ENCODE measurements at regions not wholly inside any gene's neighbourhood (a gene's known extent, or its start where the extent isn't known, plus 50 kb on each side); places are given as distances from the start of the nearest gene placed in this dataset.

DNA sequence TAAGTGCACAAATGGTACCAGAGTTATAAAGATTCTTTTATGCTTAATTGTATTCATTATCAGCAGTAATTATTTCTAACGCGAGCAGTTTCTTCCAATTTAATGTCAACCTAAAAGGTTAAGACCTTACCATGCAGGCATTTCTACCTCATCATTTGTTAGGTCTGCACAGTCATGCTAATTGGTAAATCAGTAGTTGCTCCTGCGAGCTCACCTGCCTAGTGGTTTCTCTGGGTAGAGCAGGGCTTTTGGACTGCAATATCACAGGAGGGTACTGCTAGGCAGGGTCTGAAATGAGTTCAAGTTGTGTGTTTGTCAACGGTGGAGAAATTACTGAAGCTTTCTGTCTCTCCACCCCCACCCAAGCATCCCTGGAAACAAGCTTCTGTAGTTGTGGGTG lies 558.5 kb upstream of the MGMT start:
- DNase-seq (ENCODE audit: low read depth in 2 of 2) = no peak
- TF ChIP-seq, protein P1, sequence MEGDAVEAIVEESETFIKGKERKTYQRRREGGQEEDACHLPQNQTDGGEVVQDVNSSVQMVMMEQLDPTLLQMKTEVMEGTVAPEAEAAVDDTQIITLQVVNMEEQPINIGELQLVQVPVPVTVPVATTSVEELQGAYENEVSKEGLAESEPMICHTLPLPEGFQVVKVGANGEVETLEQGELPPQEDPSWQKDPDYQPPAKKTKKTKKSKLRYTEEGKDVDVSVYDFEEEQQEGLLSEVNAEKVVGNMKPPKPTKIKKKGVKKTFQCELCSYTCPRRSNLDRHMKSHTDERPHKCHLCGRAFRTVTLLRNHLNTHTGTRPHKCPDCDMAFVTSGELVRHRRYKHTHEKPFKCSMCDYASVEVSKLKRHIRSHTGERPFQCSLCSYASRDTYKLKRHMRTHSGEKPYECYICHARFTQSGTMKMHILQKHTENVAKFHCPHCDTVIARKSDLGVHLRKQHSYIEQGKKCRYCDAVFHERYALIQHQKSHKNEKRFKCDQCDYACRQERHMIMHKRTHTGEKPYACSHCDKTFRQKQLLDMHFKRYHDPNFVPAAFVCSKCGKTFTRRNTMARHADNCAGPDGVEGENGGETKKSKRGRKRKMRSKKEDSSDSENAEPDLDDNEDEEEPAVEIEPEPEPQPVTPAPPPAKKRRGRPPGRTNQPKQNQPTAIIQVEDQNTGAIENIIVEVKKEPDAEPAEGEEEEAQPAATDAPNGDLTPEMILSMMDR (IDR thresholded peaks at IDR 0.05; ENCODE audit: low read depth, low read length) = no peak
- H3K4me3 ChIP-seq (replicated peaks in 1 of 2; ENCODE audit: low read depth in 2 of 2, low read length in 2 of 2) = no peak overlapping the region

DNA sequence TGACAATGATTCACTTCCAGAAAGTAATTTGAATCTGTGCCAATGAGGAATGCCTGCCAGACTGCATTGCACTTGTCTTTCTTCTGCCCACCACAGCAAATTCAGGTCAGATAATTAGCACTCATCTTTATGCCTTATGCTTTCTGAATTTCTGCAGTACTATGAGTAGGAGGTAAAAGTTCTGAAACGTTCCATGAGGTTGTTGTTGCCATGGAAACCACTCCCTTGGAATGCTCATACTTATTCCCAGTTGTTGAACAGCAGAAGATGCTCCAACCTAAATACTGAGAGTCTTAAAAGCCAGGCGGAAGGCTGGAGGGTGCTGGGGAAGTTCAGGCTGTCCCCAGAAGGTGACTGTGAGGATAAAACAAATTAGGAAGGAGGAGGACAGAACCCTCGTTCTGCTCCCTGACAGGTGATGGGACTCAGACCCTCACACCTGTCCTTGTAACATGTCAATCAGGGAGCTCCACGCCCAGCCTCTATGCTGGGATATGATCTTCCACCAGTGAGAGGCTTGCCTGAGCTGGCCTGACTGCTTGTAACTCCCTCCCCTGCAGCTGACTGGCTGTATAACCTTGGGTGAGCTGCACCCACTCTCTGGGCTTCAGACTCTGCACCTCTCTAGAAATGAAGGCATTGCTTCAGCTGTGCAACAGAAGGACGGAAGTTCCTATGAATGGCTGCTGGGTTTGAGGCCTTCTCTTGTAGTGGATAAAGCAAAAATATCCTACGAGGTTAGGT lies 554.3 kb upstream of the MGMT start:
- H3K4me3 ChIP-seq (replicated peaks in 1 of 2; ENCODE audit: low read depth in 2 of 2, low read length in 2 of 2) = no peak overlapping the region
- DNase-seq (ENCODE audit: low read depth in 2 of 2) = no peak
- TF ChIP-seq, protein P1 (IDR thresholded peaks at IDR 0.05; ENCODE audit: low read depth, low read length) = no peak

DNA sequence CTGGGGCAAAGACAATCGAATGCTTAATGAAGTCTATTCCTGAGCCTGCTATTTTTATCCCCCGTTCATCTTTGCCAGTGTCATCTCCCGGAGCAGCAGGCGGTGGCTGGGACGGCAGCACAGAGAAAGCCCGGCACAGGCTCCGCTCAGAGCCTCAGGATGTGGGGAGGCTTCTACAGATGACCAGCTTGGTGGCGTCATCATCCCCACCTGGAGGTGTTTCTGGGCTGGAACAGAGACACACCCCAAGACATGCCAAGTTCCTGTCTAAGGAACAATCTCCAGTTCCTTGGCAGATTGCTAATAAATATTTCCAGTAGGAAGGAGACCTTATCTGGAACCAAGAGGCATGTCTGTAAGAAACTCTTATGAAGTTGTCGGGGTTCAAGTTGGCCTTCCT lies 552.4 kb upstream of the MGMT start:
- DNase-seq (ENCODE audit: low read depth in 2 of 2) = no peak
- TF ChIP-seq, protein P1 (IDR thresholded peaks at IDR 0.05; ENCODE audit: low read depth, low read length) = no peak

DNA sequence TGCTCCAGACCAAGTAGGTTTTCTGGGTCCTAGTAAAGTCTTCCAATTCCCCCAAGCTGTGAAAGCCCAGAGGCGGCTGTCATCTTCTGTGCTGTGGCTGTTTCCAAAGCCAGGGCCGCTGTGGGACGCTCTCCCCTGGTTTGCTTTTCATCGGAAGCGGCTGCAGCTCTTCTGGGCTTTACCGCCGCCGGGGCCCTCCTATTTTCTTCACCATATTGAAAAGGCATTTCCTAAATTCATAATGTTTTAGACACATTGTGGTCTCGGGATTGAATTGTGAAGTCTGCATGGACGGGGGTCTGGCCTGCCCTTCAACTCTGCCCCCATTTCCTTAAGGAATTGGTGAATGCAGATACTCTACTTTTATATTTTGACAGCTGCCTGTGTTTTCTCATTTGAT lies 551.4 kb upstream of the MGMT start:
- TF ChIP-seq, protein P1 (IDR thresholded peaks at IDR 0.05; ENCODE audit: low read depth, low read length) = no peak
- H3K4me3 ChIP-seq (replicated peaks in 1 of 2; ENCODE audit: low read depth in 2 of 2, low read length in 2 of 2) = no peak overlapping the region
- DNase-seq (ENCODE audit: low read depth in 2 of 2) = no peak

More for the DNA sequence above, 552.4 kb upstream of the MGMT start:
- no peak overlapping the region for H3K4me3 ChIP-seq (replicated peaks in 1 of 2; ENCODE audit: low read depth in 2 of 2, low read length in 2 of 2)

DNA sequence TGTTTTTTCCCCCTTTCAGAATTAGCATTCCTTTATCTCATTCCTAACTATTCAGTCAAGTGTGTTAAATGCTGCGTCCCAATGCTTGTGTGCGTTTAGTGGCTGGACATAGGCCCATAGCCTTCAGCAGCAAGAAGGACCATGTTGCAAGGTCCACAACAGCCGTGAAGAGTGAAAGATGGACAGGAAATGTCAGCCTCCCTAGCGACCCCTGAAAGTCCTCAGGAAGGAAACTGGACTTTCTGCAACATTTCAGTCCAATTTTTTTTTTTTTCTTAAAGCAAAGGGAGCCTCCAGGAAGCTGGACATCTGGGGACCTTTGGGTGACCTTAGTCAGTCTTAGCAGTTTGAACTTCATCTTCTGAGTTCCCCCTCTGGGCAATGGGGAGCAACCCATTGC lies 550.7 kb upstream of the MGMT start:
- TF ChIP-seq, protein P1 (IDR thresholded peaks at IDR 0.05; ENCODE audit: low read depth, low read length) = no peak

DNA sequence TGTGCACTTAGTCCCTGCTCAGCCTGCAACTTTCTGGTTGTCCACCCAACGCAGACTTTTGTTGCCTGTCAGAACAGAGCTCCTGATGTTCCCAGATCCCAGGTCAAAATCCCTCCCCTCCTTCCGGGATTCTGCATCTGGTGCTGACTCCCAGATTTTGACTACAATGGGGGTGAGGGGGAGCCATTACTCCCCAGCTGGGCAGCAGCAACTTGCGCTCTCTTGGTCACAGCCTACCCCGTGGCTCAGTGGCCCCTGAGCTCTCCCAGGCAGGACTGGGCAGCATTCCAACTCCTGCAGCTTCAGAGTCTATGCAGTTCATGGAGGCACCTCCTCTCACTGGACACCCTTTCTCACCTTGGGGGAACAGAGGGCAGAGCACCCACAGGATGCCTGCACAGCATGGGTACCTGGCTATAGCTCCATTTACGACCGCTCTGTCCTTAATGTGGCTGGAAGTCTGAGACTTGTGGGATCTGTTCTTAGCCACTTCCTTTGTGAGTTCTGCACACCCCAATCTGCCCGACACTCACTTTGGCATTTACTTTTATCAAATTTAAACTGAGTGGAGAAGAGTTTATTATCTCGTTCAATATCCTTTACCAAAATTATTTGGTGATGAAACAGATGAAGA lies 545.5 kb upstream of the MGMT start:
- TF ChIP-seq, protein P1 (IDR thresholded peaks at IDR 0.05; ENCODE audit: low read depth, low read length) = no peak
- DNase-seq (ENCODE audit: low read depth in 2 of 2) = no peak
- no peak overlapping the region for H3K4me3 ChIP-seq (replicated peaks in 1 of 2; ENCODE audit: low read depth in 2 of 2, low read length in 2 of 2)

More for the DNA sequence above, 550.7 kb upstream of the MGMT start:
- DNase-seq (ENCODE audit: low read depth in 2 of 2) = no peak
- H3K4me3 ChIP-seq (replicated peaks in 1 of 2; ENCODE audit: low read depth in 2 of 2, low read length in 2 of 2) = no peak overlapping the region
